ENCODE measurements at regions not wholly inside any gene's neighbourhood (a gene's known extent, or its start where the extent isn't known, plus 50 kb on each side); places are given as distances from the start of the nearest gene placed in this dataset.

GRCh38 chr4:108371282-108371681, 202.6 kb upstream of the LEF1 start:
- Histone ChIP-seq H3K4me2 (ENCODE audit: unreplicated experiment) (no peak overlapping the region), H3K36me3 (ENCODE audit: low read depth) (no peaks in the 10 kb centered on the region), H3K9me2 (ENCODE audit: insufficient read depth) (no peaks in the 10 kb centered on the region), H3K9me3 (ENCODE audit: low read depth) (no peaks in the 10 kb centered on the region), H3K27ac (no peak overlapping the region), H2AFZ (no peak overlapping the region), H3F3A (ENCODE audit: insufficient read depth) (no peaks in the 10 kb centered on the region), H3K27me3 (replicated peaks; ENCODE audit: insufficient read depth) (peaks cover 82% of the 10 kb centered on the region), H4K20me1 (ENCODE audit: insufficient read depth) (no peaks in the 10 kb centered on the region), H3K79me2 (ENCODE audit: insufficient read depth) (no peaks in the 10 kb centered on the region), H3K9ac (no peak overlapping the region), H3K4me3 (no peak overlapping the region), H3K4me1 (ENCODE audit: insufficient read depth) (no peaks in the 10 kb centered on the region)
- 49 to 52% methylated on average over 8 of the region's 8 CpGs for WGBS, 2 experiments (ENCODE audit: low coverage in 1 of 2, low lambda C conversion rate in 2 of 2, missing lambda C conversion rate in 2 of 2)
- in situ Hi-C loops (cut with MboI) = no loop called here
- no peak for DNase-seq
- TF ChIP-seq EZH2phosphoT487 (IDR thresholded peaks at IDR 0.05; ENCODE audit: insufficient read depth, low read depth) (no peak), EZH2 (IDR thresholded peaks at IDR 0.05; ENCODE audit: insufficient read depth, poor library complexity, severe bottlenecking) (no peak)

- H3K27me3 ChIP-seq (replicated peaks; ENCODE audit: insufficient read depth) = peaks cover 86% of the 10 kb centered on the region
- no peak overlapping the region for H3K9ac ChIP-seq
- no peaks in the 10 kb centered on the region for H3K79me2 ChIP-seq (ENCODE audit: insufficient read depth)
- WGBS, 2 experiments (ENCODE audit: low coverage in 1 of 2, low lambda C conversion rate in 2 of 2, missing lambda C conversion rate in 2 of 2) = 19 to 27% methylated on average over 21 of the region's 21 CpGs
- in situ Hi-C loops (cut with MboI) = no loop called here
- H3F3A ChIP-seq (ENCODE audit: insufficient read depth) = no peaks in the 10 kb centered on the region
- TF ChIP-seq EZH2phosphoT487 (IDR thresholded peaks at IDR 0.05; ENCODE audit: insufficient read depth, low read depth) (no peak), EZH2 (IDR thresholded peaks at IDR 0.05; ENCODE audit: insufficient read depth, poor library complexity, severe bottlenecking) (no peak)
- no peak overlapping the region for H3K4me3 ChIP-seq
- no peak overlapping the region for H3K4me2 ChIP-seq (ENCODE audit: unreplicated experiment)
- no peaks in the 10 kb centered on the region for H3K9me2 ChIP-seq (ENCODE audit: insufficient read depth)
- H3K27ac ChIP-seq = no peak overlapping the region
- no peak overlapping the region for H2AFZ ChIP-seq
- no peaks in the 10 kb centered on the region for H4K20me1 ChIP-seq (ENCODE audit: insufficient read depth)
- H3K4me1 ChIP-seq (ENCODE audit: insufficient read depth) = no peaks in the 10 kb centered on the region
- H3K9me3 ChIP-seq (ENCODE audit: low read depth) = no peaks in the 10 kb centered on the region
- no peak for DNase-seq
- H3K36me3 ChIP-seq (ENCODE audit: low read depth) = no peaks in the 10 kb centered on the region
Measured at GRCh38 chr4:108370291-108371141, 201.8 kb upstream of the LEF1 start.

GRCh38 chr4:108369035-108369655, 200.4 kb upstream of the LEF1 start:
- 31 to 33% methylated on average over 5 of the region's 5 CpGs for WGBS, 2 experiments (ENCODE audit: low coverage in 1 of 2, low lambda C conversion rate in 2 of 2, missing lambda C conversion rate in 2 of 2)
- peaks cover 90% of the 10 kb centered on the region for H3K27me3 ChIP-seq (replicated peaks; ENCODE audit: insufficient read depth)
- no peak overlapping the region for H3K4me3 ChIP-seq
- no peaks in the 10 kb centered on the region for H3K79me2 ChIP-seq (ENCODE audit: insufficient read depth)
- no peak overlapping the region for H3K4me2 ChIP-seq (ENCODE audit: unreplicated experiment)
- H3K9me3 ChIP-seq (ENCODE audit: low read depth) = no peaks in the 10 kb centered on the region
- H3K4me1 ChIP-seq (ENCODE audit: insufficient read depth) = no peaks in the 10 kb centered on the region
- H3K27ac ChIP-seq = no peak overlapping the region
- H4K20me1 ChIP-seq (ENCODE audit: insufficient read depth) = no peaks in the 10 kb centered on the region
- no peaks in the 10 kb centered on the region for H3F3A ChIP-seq (ENCODE audit: insufficient read depth)
- H3K9ac ChIP-seq = no peak overlapping the region
- no peak for TF ChIP-seq EZH2 (IDR thresholded peaks at IDR 0.05; ENCODE audit: insufficient read depth, poor library complexity, severe bottlenecking)
- no peaks in the 10 kb centered on the region for H3K9me2 ChIP-seq (ENCODE audit: insufficient read depth)
- DNase-seq = no peak
- in situ Hi-C loops (cut with MboI) = no loop called here
- no peak overlapping the region for H2AFZ ChIP-seq
- no peaks in the 10 kb centered on the region for H3K36me3 ChIP-seq (ENCODE audit: low read depth)

GRCh38 chr4:108367751-108368150, 199.0 kb upstream of the LEF1 start:
- WGBS, 2 experiments (ENCODE audit: low coverage in 1 of 2, low lambda C conversion rate in 2 of 2, missing lambda C conversion rate in 2 of 2) = 38 to 40% methylated on average over 2 of the region's 2 CpGs
- Histone ChIP-seq H3K4me2 (ENCODE audit: unreplicated experiment) (no peak overlapping the region), H3K79me2 (ENCODE audit: insufficient read depth) (no peaks in the 10 kb centered on the region), H3K9me3 (ENCODE audit: low read depth) (no peaks in the 10 kb centered on the region), H3K4me1 (ENCODE audit: insufficient read depth) (no peaks in the 10 kb centered on the region), H3K36me3 (ENCODE audit: low read depth) (no peaks in the 10 kb centered on the region), H3K27ac (no peak overlapping the region), H3K4me3 (no peak overlapping the region), H3F3A (ENCODE audit: insufficient read depth) (no peaks in the 10 kb centered on the region), H2AFZ (no peak overlapping the region), H3K9ac (no peak overlapping the region), H3K9me2 (ENCODE audit: insufficient read depth) (no peaks in the 10 kb centered on the region), H4K20me1 (ENCODE audit: insufficient read depth) (no peaks in the 10 kb centered on the region), H3K27me3 (replicated peaks; ENCODE audit: insufficient read depth) (peaks cover 91% of the 10 kb centered on the region)
- TF ChIP-seq EZH2 (IDR thresholded peaks at IDR 0.05; ENCODE audit: insufficient read depth, poor library complexity, severe bottlenecking) (no peak), EZH2phosphoT487 (IDR thresholded peaks at IDR 0.05; ENCODE audit: insufficient read depth, low read depth) (no peak)
- no peak for DNase-seq
- in situ Hi-C loops (cut with MboI) = no loop called here
